SK-N-SH (cell line): ENCODE measurements at regions not wholly inside any gene's neighbourhood (a gene's known extent, or its start where the extent isn't known, plus 50 kb on each side); places are given as distances from the start of the nearest gene placed in this dataset.

ENCODE experiments used
- CTCF ChIA-PET: fragments of 300-600, 350-600 bp; formaldehyde crosslinking; extraction: SDS; loops from one replicate; lab custom pipeline; 2021; lab: Yijun Ruan, JAX
- POLR2A ChIA-PET: fragments of 350-600 bp; sonication (Branson Sonifier 250); formaldehyde crosslinking; extraction: SDS; loops from one replicate; lab custom pipeline; 2020; ENCODE audit warnings: antibody characterized with exemption, inconsistent platforms; lab: Yijun Ruan, JAX
- DNase-seq: peaks from one replicate; pipeline ENCODE4 v3.0.0; 2012
- H2AFZ ChIP-seq: fragments of 200-600 bp; sonication (generic); 2 replicates; pipeline ENCODE4 v1.8.1; 2016; ENCODE audit warnings: antibody characterized with exemption, mild to moderate bottlenecking, low read depth
- H3F3A ChIP-seq: fragments of 200-600 bp; sonication (generic); replicated peaks from 2 replicates; pipeline ENCODE3; 2016; ENCODE audit warnings: antibody characterized with exemption, mild to moderate bottlenecking; ENCODE audit not compliant: insufficient read depth
- H3K27ac ChIP-seq, 2 experiments: fragments of 200-500 bp in 1 of 2; fragments of 200-600 bp in 1 of 2; sonication (Bioruptor generic) in 1 of 2; sonication (generic), shearing (Covaris generic) in 1 of 2; 2 replicates each; pipeline versions ENCODE4 v1.5.1 to v1.6.1; 2014 to 2016; ENCODE audit warnings: low read depth in 2 of 2, inconsistent platforms in 1 of 2, low read length in 1 of 2, mild to moderate bottlenecking in 1 of 2, mixed read lengths in 1 of 2
- H3K27me3 ChIP-seq: fragments of 200-600 bp; sonication (generic), shearing (Covaris generic); 2 replicates; pipeline ENCODE4 v1.6.1; 2016; ENCODE audit warnings: mixed run types; ENCODE audit not compliant: insufficient read depth
- H3K36me3 ChIP-seq, 2 experiments: fragments of 200-500 bp in 1 of 2; fragments of 200-600 bp in 1 of 2; sonication (Bioruptor generic) in 1 of 2; sonication (generic) in 1 of 2; replicated peaks in 1 of 2; 2 replicates each; pipeline versions ENCODE3 to v1.5.1; 2014 to 2016; ENCODE audit warnings: low read length in 1 of 2, mild to moderate bottlenecking in 1 of 2; ENCODE audit not compliant: insufficient read depth in 2 of 2, control insufficient read depth in 1 of 2
- H3K4me1 ChIP-seq, 2 experiments: fragments of 200-500 bp in 1 of 2; fragments of 200-600 bp in 1 of 2; sonication (Bioruptor generic) in 1 of 2; sonication (generic), shearing (Covaris generic) in 1 of 2; 2 replicates each; pipeline versions ENCODE4 v1.5.1 to v1.6.1; 2014 to 2016; ENCODE audit warnings: low read depth in 1 of 2, low read length in 1 of 2, mixed run types in 1 of 2; ENCODE audit not compliant: insufficient read depth in 2 of 2, control insufficient read depth in 1 of 2
- H3K4me2 ChIP-seq: fragments of 200-600 bp; sonication (generic), shearing (Covaris generic); 2 replicates; pipeline ENCODE4 v1.6.1; 2017; ENCODE audit warnings: mixed run types
- H3K4me3 ChIP-seq, 2 experiments: fragments of 200-500 bp in 1 of 2; fragments of 200-600 bp in 1 of 2; sonication (Bioruptor generic) in 1 of 2; sonication (generic), shearing (Covaris generic) in 1 of 2; 2 replicates each; pipeline versions ENCODE4 v1.5.1 to v1.8.1; 2014 to 2016; ENCODE audit warnings: low read depth in 2 of 2, inconsistent platforms in 1 of 2, low read length in 1 of 2, mild to moderate bottlenecking in 1 of 2, mixed read lengths in 1 of 2, moderate library complexity in 1 of 2
- H3K79me2 ChIP-seq: fragments of 200-600 bp; sonication (generic); 2 replicates; pipeline ENCODE4 v1.8.1; 2017; ENCODE audit warnings: mild to moderate bottlenecking; ENCODE audit not compliant: insufficient read depth
- H3K9ac ChIP-seq: fragments of 200-600 bp; sonication (generic); 2 replicates; pipeline ENCODE4 v1.6.1; 2017; ENCODE audit warnings: mixed run types
- H3K9me2 ChIP-seq: fragments of 200-600 bp; sonication (generic); 2 replicates; pipeline ENCODE4 v1.6.1; 2017; ENCODE audit warnings: mixed run types
- H3K9me3 ChIP-seq: fragments of 200-600 bp; sonication (generic); 2 replicates; pipeline ENCODE4 v1.6.1; 2017; ENCODE audit warnings: mixed run types, mild to moderate bottlenecking, moderate library complexity
- H4K20me1 ChIP-seq: fragments of 200-600 bp; sonication (generic); 2 replicates; pipeline ENCODE4 v1.6.1; 2017; ENCODE audit warnings: mild to moderate bottlenecking, mixed run types; ENCODE audit not compliant: insufficient read depth
- CHD2 ChIP-seq: fragments of 150-350 bp; IDR thresholded peaks from 2 replicates; pipeline ENCODE4 v1.6.1; 2018; ENCODE audit warnings: low read length; ENCODE audit not compliant: partially characterized antibody
- ELF1 ChIP-seq: IDR thresholded peaks from 2 replicates; pipeline ENCODE4 v1.4.0; 2012
- FOSL2 ChIP-seq: IDR thresholded peaks from 2 replicates; pipeline ENCODE4 v1.4.0; 2012; ENCODE audit warnings: low read depth, mild to moderate bottlenecking, moderate library complexity, borderline replicate concordance
- FOXJ3 ChIP-seq: sonication (generic); formaldehyde crosslinking; IDR thresholded peaks from 2 replicates; pipeline ENCODE4 v1.5.1; 2020; ENCODE audit warnings: mild to moderate bottlenecking, missing genetic modification reagents
- FOXM1 ChIP-seq: IDR thresholded peaks from 2 replicates; pipeline ENCODE4 v1.4.0; 2012; ENCODE audit warnings: low read depth, mild to moderate bottlenecking
- GATA2 ChIP-seq: sonication (generic); formaldehyde crosslinking; IDR thresholded peaks from 2 replicates; pipeline ENCODE4 v1.5.0; 2020; ENCODE audit warnings: mild to moderate bottlenecking, missing genetic modification reagents
- IRF3 ChIP-seq: fragments of 150-350 bp; IDR thresholded peaks from 2 replicates; pipeline ENCODE4 v1.6.1; 2016; ENCODE audit warnings: mild to moderate bottlenecking, low read depth, low read length
- JUND ChIP-seq: IDR thresholded peaks from 2 replicates; pipeline ENCODE4 v1.4.0; 2012
- MEF2A ChIP-seq: IDR thresholded peaks from 2 replicates; pipeline ENCODE4 v1.4.0; 2012; ENCODE audit warnings: low read depth, borderline replicate concordance
- MXI1 ChIP-seq: IDR thresholded peaks from 2 replicates; pipeline ENCODE4 v1.6.1; 2012; ENCODE audit warnings: mild to moderate bottlenecking, low read depth, low read length, improper control_type of control experiment
- NFIC ChIP-seq: IDR thresholded peaks from 2 replicates; pipeline ENCODE4 v1.4.0; 2012; ENCODE audit warnings: borderline replicate concordance
- NRF1 ChIP-seq: IDR thresholded peaks from 2 replicates; pipeline ENCODE4 v1.6.1; 2012; ENCODE audit warnings: low read depth, mild to moderate bottlenecking, low read length
- POLR2AphosphoS5 ChIP-seq: IDR thresholded peaks from 2 replicates; pipeline ENCODE4 v1.6.1; 2012; ENCODE audit warnings: low read depth, low read length
- RAD21 ChIP-seq: IDR thresholded peaks from 2 replicates; pipeline ENCODE4 v1.6.1; 2012; ENCODE audit warnings: mild to moderate bottlenecking, low read length
- RCOR1 ChIP-seq: fragments of 150-350 bp; IDR thresholded peaks from 2 replicates; pipeline ENCODE4 v1.6.1; 2017; ENCODE audit warnings: antibody characterized with exemption, low read length
- RFX5 ChIP-seq: IDR thresholded peaks from 2 replicates; pipeline ENCODE4 v1.6.1; 2012; ENCODE audit warnings: mild to moderate bottlenecking, improper control_type of control experiment, low read length
- RXRA ChIP-seq: IDR thresholded peaks from 2 replicates; pipeline ENCODE4 v1.4.0; 2012; ENCODE audit warnings: low read depth, mild to moderate bottlenecking, borderline replicate concordance
- SIN3A ChIP-seq: IDR thresholded peaks from 2 replicates; pipeline ENCODE4 v1.6.1; 2012; ENCODE audit warnings: low read depth, mild to moderate bottlenecking, low read length, moderate library complexity, borderline replicate concordance
- SMC3 ChIP-seq: IDR thresholded peaks from 2 replicates; pipeline ENCODE4 v1.6.1; 2012; ENCODE audit warnings: low read depth, low read length, improper control_type of control experiment
- TAF1 ChIP-seq: IDR thresholded peaks from 2 replicates; pipeline ENCODE4 v1.6.1; 2012; ENCODE audit warnings: low read depth, mild to moderate bottlenecking, low read length, moderate library complexity, borderline replicate concordance
- ZBTB33 ChIP-seq: IDR thresholded peaks from 2 replicates; pipeline ENCODE4 v1.4.0; 2012; ENCODE audit warnings: low read depth, borderline replicate concordance
- WGBS: methylation state at CpG from one replicate; pipeline ENCODE4 v1.1.6; 2017; ENCODE audit warnings: low lambda C conversion rate; 5-methylcytosine and 5-hydroxymethylcytosine counted together
- TF ChIP-seq, protein P1 (sequence below): fragments of 150-350 bp; IDR thresholded peaks from 2 replicates; pipeline ENCODE4 v1.6.1; 2017; ENCODE audit warnings: antibody characterized with exemption, low read length, low read depth, borderline replicate concordance

GRCh38 chr3:124434176-124434575, 296.1 kb upstream of the UMPS start:
- H3K27me3 ChIP-seq: no peaks in the 10 kb centered on the region
- POLR2A ChIA-PET: no interaction called here
- H3K4me3 ChIP-seq: no peak overlapping the region
- H3K9me2 ChIP-seq: no peaks in the 10 kb centered on the region
- CTCF ChIA-PET: interaction anchor here (1.3 kb wide), 1 partner anchor 114 kb away, joined by 4 read pairs; no protein-coding TSS in a partner anchor
- H3K9ac ChIP-seq: no peak overlapping the region
- H3F3A ChIP-seq: peaks cover 12% of the 10 kb centered on the region
- H3K79me2 ChIP-seq: no peaks in the 10 kb centered on the region
- peaks cover 0 to 8% of the 10 kb centered on the region in 2 experiments for H3K4me1 ChIP-seq
- DNase-seq: no peak
- H3K9me3 ChIP-seq: no peaks in the 10 kb centered on the region
- no peak overlapping the region for H2AFZ ChIP-seq
- TF ChIP-seq CHD2 (no peak), FOXJ3 (CRISPR knock-in tag) (no peak), JUND (no peak), MEF2A (no peak), RFX5 (no peak), RXRA (no peak), GATA2 (CRISPR knock-in tag) (no peak), POLR2AphosphoS5 (no peak), TAF1 (no peak), ZBTB33 (no peak), RAD21 (no peak), FOXM1 (no peak), RCOR1 (no peak), NRF1 (no peak), NFIC (no peak), FOSL2 (no peak), SIN3A (no peak)
- TF ChIP-seq, protein P1, sequence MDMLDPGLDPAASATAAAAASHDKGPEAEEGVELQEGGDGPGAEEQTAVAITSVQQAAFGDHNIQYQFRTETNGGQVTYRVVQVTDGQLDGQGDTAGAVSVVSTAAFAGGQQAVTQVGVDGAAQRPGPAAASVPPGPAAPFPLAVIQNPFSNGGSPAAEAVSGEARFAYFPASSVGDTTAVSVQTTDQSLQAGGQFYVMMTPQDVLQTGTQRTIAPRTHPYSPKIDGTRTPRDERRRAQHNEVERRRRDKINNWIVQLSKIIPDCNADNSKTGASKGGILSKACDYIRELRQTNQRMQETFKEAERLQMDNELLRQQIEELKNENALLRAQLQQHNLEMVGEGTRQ: no peak
- WGBS: 90% methylated on average over 10 of the region's 10 CpGs
- no peak overlapping the region for H3K4me2 ChIP-seq
- H3K27ac ChIP-seq: no peak overlapping the region
- H4K20me1 ChIP-seq: no peaks in the 10 kb centered on the region
- H3K36me3 ChIP-seq: peaks cover 41 to 52% of the 10 kb centered on the region in 2 experiments

DNA sequence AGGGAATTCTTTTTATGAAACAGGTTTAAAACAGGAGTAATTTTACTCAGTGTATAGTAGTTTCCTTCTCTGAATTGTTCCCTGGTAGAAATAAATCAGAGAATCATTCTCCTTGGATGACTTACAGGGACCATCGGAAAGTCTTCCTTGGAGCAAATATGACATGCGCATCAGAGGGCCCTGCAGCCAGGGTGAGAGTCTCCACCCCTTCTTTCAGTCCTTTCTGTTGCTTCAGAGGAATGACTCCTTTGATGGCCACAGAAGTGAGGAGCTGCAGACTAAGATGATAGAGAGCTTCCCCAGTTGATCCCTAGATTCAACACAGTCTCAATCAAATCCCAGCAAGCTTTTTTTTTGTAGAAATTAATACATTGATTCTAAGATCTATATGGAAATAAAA, 294.8 kb upstream of the UMPS start:
- Histone ChIP-seq H3K9ac (no peak overlapping the region), H3K27me3 (no peaks in the 10 kb centered on the region), H3K4me3 (no peak overlapping the region), H4K20me1 (no peaks in the 10 kb centered on the region), H3K79me2 (no peaks in the 10 kb centered on the region), H3K9me2 (no peaks in the 10 kb centered on the region), H3K4me2 (no peak overlapping the region), H3K4me1 (peaks cover 0 to 2% of the 10 kb centered on the region in 2 experiments; a peak in 1 of 4 replicates), H3F3A (peaks cover 3% of the 10 kb centered on the region), H3K36me3 (peaks cover 32 to 53% of the 10 kb centered on the region in 2 experiments), H2AFZ (no peak overlapping the region), H3K9me3 (no peaks in the 10 kb centered on the region), H3K27ac (no peak overlapping the region)
- POLR2A ChIA-PET: no interaction called here
- DNase-seq: no peak
- 93% methylated on average over 2 of the region's 2 CpGs for WGBS
- CTCF ChIA-PET: interaction anchor here (1.1 to 1.3 kb wide), 2 partner anchors 32 to 84 kb away, joined by 3 to 5 read pairs; no protein-coding TSS in a partner anchor
- no peak for TF ChIP-seq RAD21
- no peak for TF ChIP-seq MXI1
- no peak for TF ChIP-seq RXRA
- no peak for TF ChIP-seq NRF1
- TF ChIP-seq ELF1: no peak
- TF ChIP-seq MEF2A: no peak
- no peak for TF ChIP-seq IRF3
- TF ChIP-seq JUND: no peak
- TF ChIP-seq SMC3: no peak
- TF ChIP-seq ZBTB33: no peak
